ENCODE measurements at regions not wholly inside any gene's neighbourhood (a gene's known extent, or its start where the extent isn't known, plus 50 kb on each side); places are given as distances from the start of the nearest gene placed in this dataset.

DNA sequence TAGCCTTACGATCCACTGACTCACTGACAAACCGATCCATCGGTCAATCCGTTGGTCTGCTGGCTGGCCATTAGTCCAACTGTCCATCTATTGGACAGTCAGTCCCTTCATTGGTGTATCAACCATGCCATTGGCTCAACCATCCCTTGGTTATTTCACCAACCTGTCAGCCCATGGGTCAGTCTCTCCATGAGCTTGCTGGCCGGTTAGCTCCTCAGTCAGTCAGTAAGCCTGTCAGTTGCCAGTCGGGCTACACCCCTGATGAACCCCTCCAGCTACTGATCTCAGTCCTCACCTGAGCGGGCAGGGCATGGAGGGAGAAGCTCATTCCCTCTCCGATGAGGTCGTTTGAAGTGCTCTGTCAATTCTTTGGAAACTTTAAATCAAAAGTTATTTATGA lies 166.5 kb downstream of the FGF18 start:
- Histone ChIP-seq H2BK15ac (ENCODE audit: low read length) (no peak overlapping the region), H2BK5ac (ENCODE audit: low read depth, low read length) (no peak overlapping the region), H3K9ac (replicated peaks in 1 of 4; ENCODE audit: extremely low read depth in 1 of 4, low read depth in 3 of 4, low read length in 3 of 4) (no peak overlapping the region), H3K14ac (ENCODE audit: insufficient read length) (no peak overlapping the region), H3K79me1 (ENCODE audit: low read depth, low read length) (no peaks in the 10 kb centered on the region), H4K20me1 (replicated peaks in 1 of 2; ENCODE audit: control insufficient read depth in 1 of 2, insufficient read depth in 2 of 2, low read length in 2 of 2) (no peaks in the 10 kb centered on the region), H2BK12ac (ENCODE audit: low read depth, low read length) (0 out of 2 replicates have a peak overlapping the region, but pooled peaks have one; percentile 14), H3K4me3 (ENCODE audit: extremely low read depth in 1 of 4, insufficient read depth in 2 of 4, low read depth in 3 of 4, low read length in 4 of 4) (no peak overlapping the region), H2BK20ac (ENCODE audit: low read length) (no peak overlapping the region), H3K56ac (replicated peaks; ENCODE audit: insufficient read length, low read depth, low read length) (no peak overlapping the region), H3K4me1 (replicated peaks in 1 of 4; ENCODE audit: control insufficient read depth in 3 of 4, insufficient read depth in 4 of 4, low read length in 3 of 4) (no peaks in the 10 kb centered on the region), H2AK5ac (ENCODE audit: low read depth, low read length) (no peak overlapping the region), H2BK120ac (replicated peaks; ENCODE audit: low read depth, low read length) (no peak overlapping the region), H3K36me3 (ENCODE audit: control insufficient read depth in 2 of 4, insufficient read depth in 4 of 4, low read length in 3 of 4) (no peaks in the 10 kb centered on the region), H3K79me2 (ENCODE audit: control insufficient read depth in 1 of 2, insufficient read depth in 2 of 2, low read length in 2 of 2) (no peaks in the 10 kb centered on the region), H3K27ac (ENCODE audit: low read depth, low read length) (no peak overlapping the region), H3K4ac (replicated peaks; ENCODE audit: insufficient read length, low read depth, low read length) (no peak overlapping the region), H3K27me3 (replicated peaks in 1 of 4; ENCODE audit: control insufficient read depth in 3 of 4, extremely low read depth in 1 of 4, insufficient read depth in 3 of 4, low read length in 3 of 4) (no peaks in the 10 kb centered on the region), H3K4me2 (ENCODE audit: insufficient read depth in 1 of 2, low read depth in 2 of 2, low read length in 2 of 2) (no peak overlapping the region), H2AFZ (ENCODE audit: low read length) (no peak overlapping the region), H4K8ac (ENCODE audit: extremely low read depth, insufficient read depth, low read length) (no peak overlapping the region), H3K23me2 (ENCODE audit: low read depth, low read length) (no peaks in the 10 kb centered on the region), H4K91ac (replicated peaks; ENCODE audit: insufficient read length, low read length) (no peak overlapping the region), H3K18ac (ENCODE audit: extremely low read depth, low read length) (no peak overlapping the region), H4K5ac (ENCODE audit: insufficient read length, low read depth, low read length) (no peak overlapping the region), H3K23ac (ENCODE audit: insufficient read length) (no peak overlapping the region), H3K9me3 (ENCODE audit: insufficient read depth in 2 of 2, low read depth in 1 of 2, low read length in 1 of 2) (no peaks in the 10 kb centered on the region)
- 93% methylated on average over 8 of the region's 9 CpGs; no CpG with 5 or more reads in 1 of the 2 experiments for WGBS, 2 experiments (ENCODE audit: extremely low coverage in 1 of 2, insufficient coverage in 1 of 2, insufficient read length in 1 of 2, insufficient replicate concordance in 2 of 2, low coverage in 1 of 2, low lambda C conversion rate in 2 of 2, missing lambda C conversion rate in 1 of 2)
- CTCF ChIA-PET (ENCODE audit: partially characterized antibody) = interaction anchor here (0.8 to 1.0 kb wide), 2 partner anchors 20 to 165 kb away, joined by 3 to 4 read pairs; no protein-coding TSS in a partner anchor
- TF ChIP-seq SP4 (IDR thresholded peaks at IDR 0.05; ENCODE audit: low read length) (no peak), TEAD4 (IDR thresholded peaks at IDR 0.05; ENCODE audit: low read depth, low read length) (no peak), CHD1 (IDR thresholded peaks at IDR 0.05; ENCODE audit: low read depth, low read length) (no peak), YY1 (IDR thresholded peaks at IDR 0.05; ENCODE audit: low read depth, low read length) (no peak)
- DNase-seq (ENCODE audit: low read depth in 1 of 2, low spot score in 2 of 2) (no peak), FAIRE-seq (no peak)
- POLR2A ChIA-PET (ENCODE audit: partially characterized antibody) = interaction anchor here (0.5 kb wide), 1 partner anchor 204 kb away, joined by 4 read pairs; no protein-coding TSS in a partner anchor

Data from H1 (cell line).